ENCODE measurements at regions not wholly inside any gene's neighbourhood (a gene's known extent, or its start where the extent isn't known, plus 50 kb on each side); places are given as distances from the start of the nearest gene placed in this dataset.

GRCh38 chr7:18262058-18262457 is 233.5 kb upstream of the HDAC9 start:
- DNase-seq, result peak; percentile 2

DNA sequence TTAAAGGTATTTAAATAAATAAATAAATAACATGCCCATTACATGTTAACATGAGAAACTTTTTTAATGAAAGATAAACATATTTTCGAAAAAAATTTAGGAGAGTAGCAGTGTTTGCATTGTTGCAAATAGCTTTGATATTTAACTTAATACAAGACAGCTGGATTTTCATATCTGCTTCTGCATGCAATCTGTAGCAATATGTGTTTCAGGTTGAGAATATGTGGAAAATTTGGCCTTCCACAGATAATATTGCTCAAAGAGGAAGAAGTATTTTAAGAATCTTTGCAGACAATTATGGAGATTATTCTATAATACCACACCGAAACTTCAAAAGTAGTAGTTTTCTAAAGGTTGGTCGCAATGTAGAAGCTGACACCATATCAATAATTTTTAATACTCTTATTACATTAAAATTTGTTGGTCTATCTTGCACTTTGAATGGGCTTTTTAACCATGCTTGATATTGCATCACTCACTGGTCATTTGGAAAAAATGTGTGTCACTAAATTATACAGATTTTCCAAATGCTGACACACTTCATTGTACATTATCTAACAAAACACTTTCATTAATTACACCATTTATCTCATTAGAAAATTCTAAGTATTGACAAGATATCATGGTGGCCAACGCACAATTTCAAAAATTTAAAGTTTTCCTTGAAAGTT is 229.8 kb upstream of the HDAC9 start:
- no peak for DNase-seq

GRCh38 chr7:18268571-18268970 is 227.0 kb upstream of the HDAC9 start:
- DNase-seq, result no peak

DNA sequence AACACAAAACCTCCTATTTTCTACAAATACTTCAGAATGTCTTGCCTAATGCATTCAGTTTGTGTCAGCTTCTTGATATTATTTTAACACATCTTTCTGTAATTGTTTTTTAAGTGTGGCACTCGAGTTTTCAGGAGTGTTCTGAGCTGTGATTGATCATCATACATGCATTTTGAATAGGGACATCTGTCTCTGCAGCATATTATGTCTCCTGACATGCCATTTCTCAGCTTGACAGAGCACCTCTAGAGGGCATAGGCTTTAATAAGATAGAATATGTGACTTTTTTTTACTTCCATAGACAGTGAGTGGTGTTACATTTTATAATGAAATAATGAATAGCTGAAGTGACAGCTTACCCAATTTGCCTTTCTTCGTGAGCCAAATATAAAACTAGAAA is 219.2 kb upstream of the HDAC9 start:
- no peak for DNase-seq

DNA sequence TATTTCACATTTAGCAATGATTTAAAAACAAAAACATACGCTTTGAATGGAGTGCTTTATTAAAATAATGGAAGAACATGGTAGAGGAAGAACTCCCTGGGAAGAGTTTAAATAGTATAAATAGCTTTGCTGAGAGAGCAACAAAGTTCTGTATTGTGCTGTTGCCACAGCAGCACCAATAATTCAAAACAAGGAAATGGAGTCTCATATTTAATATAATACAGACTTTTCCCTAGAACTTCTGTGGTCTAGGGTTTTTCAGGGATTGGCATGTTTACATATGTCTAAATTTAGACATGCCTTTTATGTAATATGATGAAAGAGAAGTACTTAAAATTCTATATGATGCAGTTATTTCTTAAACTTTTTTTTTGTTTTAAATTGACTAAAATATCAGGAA is 217.2 kb upstream of the HDAC9 start:
- no peak for DNase-seq

DNA sequence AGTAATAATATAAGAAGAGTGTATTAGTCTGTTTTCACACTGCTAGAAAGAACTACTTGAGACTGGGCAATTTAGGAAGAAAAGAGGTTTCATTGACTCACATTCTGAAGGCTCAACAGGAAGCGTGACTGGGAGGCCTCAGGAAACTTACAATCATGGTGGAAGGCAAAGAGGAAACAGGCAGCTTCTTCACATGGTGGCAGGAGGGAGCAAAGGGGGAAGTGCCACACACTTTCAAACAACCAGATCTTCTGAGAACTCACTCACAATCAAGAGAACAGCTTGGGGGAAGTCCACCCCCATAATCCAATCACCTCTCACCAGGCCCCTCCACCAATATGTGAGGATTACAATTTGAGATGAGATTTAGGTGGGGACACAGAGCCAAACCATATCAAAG is 212.5 kb upstream of the HDAC9 start:
- DNase-seq, result no peak

DNA sequence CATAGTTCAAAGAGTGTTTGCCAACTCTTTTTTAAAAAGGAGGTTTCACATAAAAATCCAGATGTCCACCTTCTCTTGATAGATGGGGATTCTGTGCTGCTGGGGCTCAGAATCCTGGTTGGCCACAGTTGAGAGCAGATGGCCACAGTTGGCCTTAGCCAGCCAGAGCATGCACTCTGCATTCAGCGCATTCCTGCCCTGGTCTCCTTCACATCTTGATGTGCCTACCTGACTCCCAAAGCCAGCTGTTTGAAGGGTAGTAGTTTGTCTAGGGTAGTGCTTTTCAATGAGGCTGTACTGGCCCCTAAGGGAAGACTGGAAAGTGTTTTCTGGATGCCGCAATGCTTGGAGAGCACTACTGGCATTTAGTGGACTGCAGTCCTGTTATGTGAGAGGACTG is 208.1 kb upstream of the HDAC9 start:
- no peak for DNase-seq

DNA sequence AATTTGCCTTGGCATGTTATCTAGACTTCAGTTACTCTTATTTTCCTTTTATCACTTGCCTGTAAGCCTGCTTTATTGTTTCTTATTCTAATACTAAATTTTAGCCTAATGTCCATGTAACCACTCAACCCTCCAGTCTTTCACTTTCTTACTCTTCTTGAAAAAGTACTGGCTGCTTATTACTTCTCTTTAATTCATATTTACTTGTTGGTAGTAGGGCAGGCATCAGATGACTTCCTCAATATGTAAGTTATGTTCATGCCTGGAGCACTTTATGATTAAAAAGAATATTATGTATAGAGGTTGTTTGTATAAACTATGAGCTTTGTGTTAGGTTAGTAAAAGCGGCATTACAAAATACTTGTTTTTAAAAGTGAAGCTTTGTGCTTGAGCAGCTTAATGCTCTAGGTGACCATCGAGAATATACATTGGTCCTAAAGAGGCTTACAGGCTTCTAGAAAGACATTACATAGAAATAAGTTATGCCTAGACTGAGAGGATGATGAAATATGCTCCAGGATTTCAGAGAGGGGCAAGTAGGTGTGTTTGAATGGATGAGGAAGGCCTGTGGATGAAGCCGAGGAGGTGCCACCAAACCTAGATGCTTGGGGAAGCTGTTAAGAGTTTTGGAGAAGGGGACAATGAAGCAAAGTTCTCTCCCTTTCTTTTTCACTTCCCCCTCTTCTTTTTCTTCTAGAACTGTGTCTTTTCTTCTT is 207.1 kb upstream of the HDAC9 start:
- DNase-seq, result peak; percentile 34

DNA sequence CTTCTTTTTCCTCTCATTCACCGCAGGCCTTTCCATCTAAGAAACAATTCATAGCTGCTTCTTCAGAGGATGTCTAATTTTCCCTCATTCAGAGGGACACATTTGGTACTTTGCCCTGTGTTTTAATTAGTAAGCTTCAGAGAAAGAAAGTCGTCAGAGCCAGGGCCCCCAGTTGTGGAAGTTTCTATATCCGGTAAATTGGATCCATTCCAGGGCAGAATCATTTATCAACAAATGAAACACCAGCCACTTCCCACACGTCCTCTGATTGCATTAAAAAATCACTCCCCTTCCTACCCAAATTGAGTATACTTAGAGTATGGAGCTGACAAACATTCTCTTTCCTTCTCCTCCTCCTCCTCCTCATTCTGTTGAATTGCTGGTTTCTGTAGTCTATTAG is 205.8 kb upstream of the HDAC9 start:
- DNase-seq, result no peak

GRCh38 chr7:18290223-18290622 is 205.3 kb upstream of the HDAC9 start:
- DNase-seq, result peak; percentile 23

DNA sequence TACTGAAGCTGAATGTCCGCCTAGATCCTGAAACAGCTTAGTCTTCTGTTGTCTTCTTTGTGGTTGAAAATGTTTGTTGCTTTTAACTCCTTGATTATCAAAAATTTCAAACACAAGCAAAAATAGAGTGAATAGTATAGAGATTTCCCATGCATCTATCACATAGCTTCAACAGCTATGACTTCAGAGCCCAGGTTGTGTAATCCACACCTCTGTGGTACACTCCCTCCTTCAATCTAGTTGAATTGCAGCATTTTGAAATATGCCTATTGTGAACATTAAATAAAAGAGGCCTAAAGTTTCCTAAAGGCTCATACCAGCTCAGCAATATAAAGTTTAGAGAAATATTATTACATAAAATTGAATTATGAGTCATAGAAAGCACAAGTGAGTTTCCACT is 204.7 kb upstream of the HDAC9 start:
- peak; percentile 38 for DNase-seq

GRCh38 chr7:18292584-18292983 is 203.0 kb upstream of the HDAC9 start:
- DNase-seq, result peak; percentile 37

DNA sequence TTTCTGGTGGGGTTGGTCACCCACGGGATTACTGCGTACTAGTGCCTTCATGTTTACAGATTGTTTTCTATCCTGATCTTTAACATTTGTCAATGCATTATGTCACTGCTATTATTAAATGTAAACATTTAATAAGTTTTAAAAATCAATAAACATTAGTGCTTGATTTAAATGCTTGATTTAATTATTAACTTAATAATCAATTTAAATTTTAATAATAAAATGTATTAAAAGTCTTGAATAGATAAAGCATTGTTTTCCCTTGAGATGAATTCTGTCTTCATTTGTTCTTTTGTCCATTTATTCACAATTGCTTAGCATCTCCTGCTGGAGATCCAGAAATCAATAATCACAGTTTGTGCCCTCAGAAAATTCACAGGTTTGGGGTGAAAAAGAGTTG is 201.8 kb upstream of the HDAC9 start:
- DNase-seq, result no peak

DNA sequence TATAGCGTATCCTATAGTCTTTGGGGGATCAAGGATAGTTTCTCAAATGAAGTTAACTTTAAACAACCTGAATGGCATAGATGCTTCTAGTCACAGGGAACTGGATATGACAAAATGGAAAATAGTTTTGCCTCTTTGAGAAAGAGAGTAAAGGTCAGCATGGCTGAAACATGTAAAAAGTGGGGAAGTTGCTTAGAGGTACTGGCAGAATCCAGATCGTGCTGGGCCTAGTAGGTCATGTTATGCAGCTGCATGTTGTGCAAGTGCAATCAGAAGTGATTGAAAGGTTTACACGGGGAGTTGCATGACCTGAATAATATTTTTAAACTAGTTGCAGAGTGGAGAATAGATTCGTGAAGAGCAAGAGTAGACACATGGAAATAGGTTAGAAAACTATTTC is 201.1 kb upstream of the HDAC9 start:
- peak; percentile 64 for DNase-seq

- DNase-seq, result peak; percentile 28
Observed at GRCh38 chr7:18295781-18296423, 199.6 kb upstream of the HDAC9 start.

- peak; percentile 59 for DNase-seq
Observed at GRCh38 chr7:18302097-18302496, 193.5 kb upstream of the HDAC9 start.

GRCh38 chr7:18305866-18306265 is 189.7 kb upstream of the HDAC9 start:
- DNase-seq, result no peak

- no peak for DNase-seq
Observed at GRCh38 chr7:18306696-18307095, 188.9 kb upstream of the HDAC9 start.

DNA sequence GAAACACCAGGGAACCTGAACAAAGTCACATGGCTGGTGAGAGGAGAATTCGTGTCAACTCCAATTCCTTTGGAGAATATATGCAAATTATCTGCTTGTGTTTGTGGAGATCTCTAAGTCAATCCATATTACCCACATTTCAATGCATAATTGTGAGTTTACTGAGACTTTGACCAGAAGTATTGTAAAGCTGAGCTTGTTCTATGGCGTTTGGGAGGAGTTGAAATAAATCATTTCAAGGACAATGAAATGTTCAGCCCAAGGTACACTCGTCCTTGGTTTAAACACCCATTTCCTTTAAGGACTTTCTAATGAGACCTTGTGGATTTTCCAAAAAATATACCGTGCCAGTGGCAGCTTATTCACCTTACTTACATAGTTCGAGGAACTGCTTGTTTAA is 186.6 kb upstream of the HDAC9 start:
- no peak for DNase-seq

GRCh38 chr7:18312482-18312881 is 183.1 kb upstream of the HDAC9 start:
- no peak for DNase-seq

DNA sequence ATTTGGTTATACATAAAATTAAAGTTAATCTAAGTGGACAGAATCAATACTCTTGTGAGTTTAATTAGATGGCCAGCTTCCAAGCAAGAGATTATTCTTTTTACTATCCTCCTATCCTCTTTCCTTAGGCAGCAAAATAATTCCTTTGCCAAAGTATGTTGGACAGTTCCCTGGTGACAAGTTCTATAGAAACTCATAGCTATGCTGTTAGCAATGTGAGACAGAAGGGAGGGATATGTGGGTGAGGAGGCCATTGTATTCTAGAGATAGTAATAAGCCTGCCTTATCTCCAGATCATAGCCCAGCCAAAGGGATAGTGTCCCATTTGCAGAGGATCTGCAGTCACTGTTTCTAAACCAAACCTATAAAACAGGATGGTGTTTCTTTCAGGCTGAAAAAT is 181.6 kb upstream of the HDAC9 start:
- DNase-seq, result no peak

GRCh38 chr7:18315241-18315640 is 180.3 kb upstream of the HDAC9 start:
- no peak for DNase-seq

DNA sequence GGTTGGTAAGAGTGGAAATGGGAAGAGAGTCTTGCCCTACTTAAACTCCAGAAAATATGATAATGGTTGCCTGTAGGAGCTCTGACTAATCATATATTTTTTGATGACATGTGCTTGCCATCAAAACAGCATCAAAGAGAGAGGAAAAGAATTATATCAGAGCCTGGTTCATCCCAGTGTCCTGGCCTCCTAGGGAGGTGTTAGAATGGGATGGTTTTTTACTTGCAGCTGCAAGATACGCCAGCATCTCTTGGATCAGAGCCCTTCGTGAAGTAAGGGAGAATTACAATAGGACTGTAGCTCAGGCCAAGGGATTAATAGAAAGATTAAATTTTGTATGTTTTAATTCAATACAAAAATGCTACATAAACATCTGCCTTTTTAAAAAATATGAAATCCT is 177.6 kb upstream of the HDAC9 start:
- no peak for DNase-seq

DNA sequence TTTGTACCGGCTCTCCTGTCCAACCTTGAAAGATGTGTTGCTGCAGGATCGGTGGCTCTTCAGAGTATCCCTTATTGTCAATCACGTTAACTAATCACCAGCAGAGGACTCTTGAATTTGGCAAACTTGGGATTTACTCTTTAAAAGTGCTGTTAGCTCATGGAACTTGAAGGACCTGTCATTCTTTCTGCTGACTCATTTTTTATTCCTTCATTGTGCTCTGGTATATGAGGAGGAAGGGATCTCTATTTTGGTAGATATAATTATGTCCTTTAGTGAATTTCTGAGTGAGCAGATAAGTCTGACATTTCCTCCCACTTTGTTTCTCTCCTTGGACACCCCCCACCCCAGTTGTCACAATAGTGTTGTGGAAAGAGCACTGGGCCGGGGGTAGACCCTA is 175.1 kb upstream of the HDAC9 start:
- no peak for DNase-seq
